C4-2B (cell line): ENCODE measurements at regions not wholly inside any gene's neighbourhood (a gene's known extent, or its start where the extent isn't known, plus 50 kb on each side); places are given as distances from the start of the nearest gene placed in this dataset.

Experiments used
- H3K27ac ChIP-seq: fragments of 450-650 bp; 2 replicates; pipeline ENCODE4 v1.5.1; 2017
- CTCF ChIP-seq: fragments of 450-650 bp; conservative IDR thresholded peaks from 2 replicates; pipeline ENCODE4 v1.5.1; 2017; ENCODE audit warnings: mild to moderate bottlenecking
- ZFX ChIP-seq: fragments of 450-650 bp; IDR thresholded peaks from 2 replicates; pipeline ENCODE4 v1.6.1; 2017

GRCh38 chr3:22745321-22745720, 457.8 kb upstream of the UBE2E2 start:
- no peak overlapping the region for H3K27ac ChIP-seq

GRCh38 chr3:22746221-22746620, 456.9 kb upstream of the UBE2E2 start:
- H3K27ac ChIP-seq = no peak overlapping the region
- TF ChIP-seq CTCF (no peak), ZFX (no peak)

More at GRCh38 chr3:22745321-22745720, 457.8 kb upstream of the UBE2E2 start:
- TF ChIP-seq CTCF (no peak), ZFX (no peak)

GRCh38 chr3:22748453-22749045, 454.6 kb upstream of the UBE2E2 start:
- no peak overlapping the region for H3K27ac ChIP-seq
- no peak for TF ChIP-seq CTCF
- TF ChIP-seq ZFX = no peak

- H3K27ac ChIP-seq = no peak overlapping the region
- TF ChIP-seq ZFX (no peak), CTCF (no peak)
Measured at GRCh38 chr3:22759636-22760310, 443.4 kb upstream of the UBE2E2 start.

GRCh38 chr3:22765679-22766078, 437.4 kb upstream of the UBE2E2 start:
- H3K27ac ChIP-seq = no peak overlapping the region
- TF ChIP-seq ZFX (no peak), CTCF (no peak)

- H3K27ac ChIP-seq = no peak overlapping the region
Measured at GRCh38 chr3:22777834-22778233, 425.3 kb upstream of the UBE2E2 start.

More at GRCh38 chr3:22777834-22778233, 425.3 kb upstream of the UBE2E2 start:
- TF ChIP-seq CTCF = no peak
- TF ChIP-seq ZFX = no peak
